Activated CD4-positive, alpha-beta T cell treated with anti-CD3 and anti-CD28 coated beads, Interleukin-2, amount 50 U/mL, for 1 hour (primary cell): ENCODE measurements at regions not wholly inside any gene's neighbourhood (a gene's known extent, or its start where the extent isn't known, plus 50 kb on each side); places are given as distances from the start of the nearest gene placed in this dataset.

Experiments
- DNase-seq: peaks from one replicate; pipeline ENCODE4 v3.0.0-alpha.2; 2020

DNA sequence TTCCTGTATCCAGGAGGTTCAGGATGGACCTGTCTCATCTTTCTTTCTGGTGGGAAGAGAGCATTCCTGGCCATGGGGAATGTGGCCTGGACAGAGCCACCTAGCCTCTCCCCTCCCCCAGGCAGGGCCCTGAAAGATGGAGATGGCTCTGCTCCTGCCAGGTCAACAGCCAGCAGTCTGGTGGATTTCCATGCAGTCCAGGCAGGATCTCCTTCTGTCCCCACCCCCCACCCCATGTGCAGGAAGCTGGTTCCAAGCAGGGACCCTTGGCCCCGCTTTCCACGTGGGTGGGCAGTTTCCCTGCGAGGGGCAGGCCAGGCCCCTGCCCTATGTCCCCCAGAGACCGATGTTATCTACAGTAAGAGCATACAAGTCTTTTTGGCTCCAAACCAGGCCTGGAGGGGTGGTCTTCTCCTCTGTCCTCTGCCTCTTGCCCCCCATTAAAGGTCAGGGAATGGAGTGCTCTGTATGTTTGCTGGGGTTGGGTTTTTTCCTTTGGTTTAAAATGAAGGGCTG is 240.5 kb downstream of the SEC14L1 start:
- DNase-seq, result no peak

DNA sequence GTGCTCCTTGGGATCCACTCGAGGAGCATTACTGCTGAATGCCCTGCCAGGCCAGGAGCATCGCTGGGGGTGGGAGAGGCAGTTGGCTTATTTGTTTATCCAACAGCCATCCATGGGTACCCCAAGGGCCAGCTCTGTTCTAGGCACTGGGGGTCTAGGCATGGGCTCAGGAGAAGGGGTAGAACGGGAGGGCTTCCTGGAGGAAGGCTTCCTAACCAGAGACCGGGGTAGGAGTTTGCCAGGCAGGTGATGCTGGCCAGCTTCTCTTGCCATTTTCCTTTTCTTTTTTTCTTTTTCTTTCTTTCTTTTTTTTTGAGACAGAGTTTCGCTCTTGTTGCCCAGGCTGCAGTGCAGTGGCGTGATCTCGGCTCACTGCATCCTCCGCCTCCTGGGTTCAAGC is 241.0 kb downstream of the SEC14L1 start:
- no peak for DNase-seq

- peak; percentile 37 for DNase-seq
Observed at GRCh38 chr17:77382356-77382911, 241.7 kb downstream of the SEC14L1 start.

DNA sequence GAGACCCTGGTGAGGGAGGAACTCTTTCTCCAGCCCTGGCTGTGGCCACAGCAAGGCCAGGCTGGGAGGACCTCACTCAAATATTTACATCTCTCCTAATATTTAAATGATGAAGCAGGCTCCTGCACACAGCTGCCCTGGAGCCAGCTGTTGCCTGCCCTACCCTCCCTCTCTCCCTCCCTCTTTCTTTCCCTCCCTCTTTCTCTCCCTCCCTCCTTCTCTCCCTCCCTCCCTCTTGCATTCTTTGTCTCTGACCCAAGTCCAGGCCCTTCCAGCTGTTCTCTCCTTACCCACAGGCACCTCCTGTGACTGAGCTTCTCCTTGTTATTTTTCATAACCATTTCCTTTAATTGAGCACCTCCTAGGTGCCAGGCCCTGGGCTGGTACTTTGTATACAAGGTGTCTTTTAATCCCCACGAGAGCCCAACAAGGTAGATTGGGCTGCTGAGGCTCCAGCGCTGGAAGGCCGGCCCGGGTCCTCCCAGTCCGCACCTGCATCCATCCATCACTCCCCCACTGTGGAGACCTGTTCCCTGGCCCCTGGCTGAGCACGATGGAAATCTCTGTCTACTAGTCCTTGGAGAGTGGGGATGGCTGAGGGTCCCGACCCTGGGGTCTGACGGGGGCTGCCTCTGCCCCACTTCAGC is 242.3 kb downstream of the SEC14L1 start:
- no peak for DNase-seq

DNA sequence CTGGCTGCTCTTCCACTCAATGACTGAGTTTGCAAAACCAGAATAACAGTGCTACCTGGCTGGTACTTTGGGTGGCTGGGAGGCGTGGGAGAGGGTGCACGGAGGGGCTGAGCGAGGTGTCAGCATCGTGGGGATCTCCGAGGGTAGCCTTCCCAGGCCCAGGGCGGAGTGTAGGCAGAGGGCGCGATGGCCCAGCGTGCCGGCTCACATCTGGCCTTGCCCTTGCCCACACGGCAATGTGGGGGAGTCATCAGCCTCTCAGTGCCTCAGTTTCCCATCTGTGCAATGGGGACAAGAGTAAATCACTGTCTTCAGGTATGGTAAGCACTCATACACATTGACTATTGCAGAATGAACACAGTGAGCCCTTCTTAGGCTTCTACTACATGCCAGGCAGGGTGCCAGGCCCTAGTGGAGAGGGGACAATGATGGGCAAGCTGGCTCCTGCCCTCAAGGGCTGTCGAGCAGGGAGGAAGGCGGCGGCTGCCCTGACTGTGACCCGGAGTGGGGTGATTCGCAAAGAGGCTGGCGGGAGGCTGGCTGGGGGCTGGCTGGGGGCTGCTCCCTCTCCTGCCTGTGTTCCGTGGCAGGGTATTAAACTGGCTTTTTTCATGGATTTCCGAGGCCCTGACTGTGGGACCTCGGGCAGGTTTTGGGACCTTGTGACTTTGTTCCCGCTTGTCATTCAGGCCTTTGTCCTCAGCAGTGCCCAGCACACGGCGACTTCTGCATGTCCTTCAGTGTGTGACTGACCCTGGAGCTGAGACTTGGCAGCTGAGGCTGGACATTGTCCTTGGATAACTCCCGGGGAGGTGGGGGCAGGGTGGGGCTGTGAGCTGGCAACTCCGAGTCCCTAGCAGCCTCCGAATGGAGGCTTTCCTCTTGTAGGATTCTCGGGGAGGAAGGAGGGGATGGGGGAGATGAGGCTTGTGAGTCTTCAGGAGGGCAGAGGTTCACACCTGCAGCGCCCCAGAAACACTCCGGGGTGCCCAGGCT is 243.1 kb downstream of the SEC14L1 start:
- DNase-seq, result no peak

DNA sequence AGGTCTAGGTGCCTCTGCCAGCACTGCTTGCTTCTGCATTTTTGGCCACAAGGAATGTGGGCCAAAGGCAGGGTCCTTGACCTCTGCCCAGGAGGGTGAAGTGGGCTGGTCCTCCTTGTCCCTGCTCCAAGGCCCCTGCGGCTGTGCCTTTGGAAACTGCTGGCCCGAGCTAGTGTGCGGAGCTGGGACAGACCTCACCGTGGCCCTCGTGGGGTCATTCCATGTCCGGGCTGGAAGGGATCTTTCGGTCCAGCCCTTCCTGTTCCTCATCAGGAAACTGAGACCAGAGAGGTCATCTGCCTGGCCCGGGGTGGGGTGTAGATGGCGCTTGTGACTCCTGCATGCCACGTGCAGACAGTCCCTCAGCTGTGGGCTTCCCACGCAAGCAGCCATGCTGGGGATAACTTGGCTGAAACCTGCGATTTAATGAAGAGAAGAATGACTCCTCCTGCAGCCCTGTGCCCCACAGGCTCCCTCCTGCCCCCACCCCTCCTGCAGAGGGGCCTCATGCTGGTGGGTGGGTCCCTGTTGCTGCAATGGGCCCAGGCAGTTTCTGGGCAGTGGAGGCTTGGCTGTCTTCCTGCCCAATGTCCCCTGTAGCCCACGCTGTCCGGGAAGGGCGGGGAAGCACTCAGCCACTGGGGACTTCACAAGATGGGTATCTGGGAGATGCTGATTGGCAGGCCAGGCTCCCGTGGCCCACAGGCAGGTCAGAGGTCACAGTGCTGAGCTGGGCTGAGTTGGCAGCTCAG is 245.2 kb downstream of the SEC14L1 start:
- no peak for DNase-seq

DNA sequence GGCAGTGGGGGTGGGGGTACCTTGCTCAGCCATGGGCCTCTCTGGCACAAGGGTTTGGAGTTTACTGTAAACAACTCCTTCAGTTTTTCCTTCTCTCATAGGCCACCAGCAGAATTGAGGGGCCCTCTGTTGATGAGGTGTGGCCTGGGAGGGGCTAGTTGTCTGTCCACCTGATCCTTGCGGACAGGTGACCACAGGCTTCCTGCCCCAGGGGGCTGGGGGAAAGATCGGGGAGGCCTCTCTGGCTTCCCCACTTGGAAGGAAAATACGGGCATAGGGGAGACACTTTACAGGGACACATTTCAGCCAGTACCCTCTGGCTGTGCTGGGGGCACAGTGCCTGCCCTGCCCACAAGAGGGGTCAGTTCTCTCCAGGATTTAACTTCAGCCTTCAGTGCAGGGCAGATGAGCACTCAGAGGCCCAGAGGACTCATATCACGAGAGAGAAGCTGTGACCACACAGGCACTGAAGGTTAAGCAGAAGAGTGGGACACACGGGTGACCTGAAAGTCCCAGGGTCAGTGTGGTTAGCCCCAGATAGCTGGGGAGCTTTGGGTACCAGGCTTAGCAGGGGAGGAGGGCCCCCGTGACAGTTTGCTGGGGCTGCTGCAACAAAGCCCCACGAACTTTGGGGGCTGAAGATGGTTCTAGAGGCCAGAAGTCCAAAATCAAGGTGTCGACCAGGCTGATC is 245.9 kb downstream of the SEC14L1 start:
- no peak for DNase-seq

GRCh38 chr17:77387891-77388290 is 247.1 kb downstream of the SEC14L1 start:
- DNase-seq, result no peak

GRCh38 chr17:77388384-77389306 is 247.9 kb downstream of the SEC14L1 start:
- no peak for DNase-seq

DNA sequence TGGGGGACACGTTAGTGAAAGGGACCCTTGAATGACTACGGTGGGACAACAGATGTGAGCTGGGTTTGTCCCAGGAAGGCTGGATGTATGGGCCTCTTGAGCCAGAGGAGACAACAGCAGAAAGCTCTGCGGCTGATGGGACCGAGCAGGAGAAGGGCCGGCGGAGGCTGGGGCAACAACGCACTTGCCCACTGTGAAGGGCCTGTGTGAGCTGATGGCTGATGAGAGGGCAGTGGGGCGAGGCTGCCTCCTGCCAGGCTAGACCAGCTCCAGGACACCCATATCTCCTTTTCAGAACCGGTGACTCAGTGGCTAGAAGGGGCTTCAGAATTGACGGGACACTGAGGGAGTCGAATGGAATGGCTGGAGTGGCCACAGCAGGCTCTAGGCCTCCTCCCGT is 250.1 kb downstream of the SEC14L1 start:
- no peak for DNase-seq

DNA sequence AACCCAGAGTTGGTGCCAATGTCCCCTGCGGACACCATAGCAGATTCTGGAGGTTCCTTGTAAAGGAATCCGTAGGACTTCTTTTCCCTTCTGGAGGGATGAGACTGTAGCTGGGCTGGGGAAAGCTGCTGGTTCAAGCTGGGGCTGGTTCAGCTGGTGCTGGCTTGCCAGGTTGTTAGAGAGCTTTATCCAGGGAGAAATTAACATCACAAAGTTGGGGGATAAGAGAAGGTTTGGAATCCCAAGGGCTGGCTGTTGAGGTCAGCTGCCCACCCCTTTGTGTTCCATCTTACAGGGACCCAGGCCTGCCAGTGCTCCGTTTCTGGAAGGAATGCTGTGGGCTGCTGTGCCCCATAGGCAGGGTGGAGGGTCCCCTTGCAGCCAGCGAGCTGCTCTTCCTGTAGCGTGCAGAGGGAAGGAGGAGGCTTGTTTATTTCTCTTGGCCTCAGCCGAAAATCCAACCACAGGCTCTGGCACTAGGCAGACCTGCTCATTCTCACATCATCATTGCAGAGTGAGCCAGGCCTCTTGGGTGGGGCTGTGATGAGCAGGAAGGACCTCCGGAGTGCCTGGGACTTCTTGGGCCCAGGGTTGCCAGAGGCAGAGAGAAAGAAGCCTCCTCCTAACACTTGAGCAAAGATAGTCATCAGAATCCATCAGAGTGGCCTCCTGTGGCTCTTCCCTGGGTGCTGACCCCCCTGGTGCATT is 251.1 kb downstream of the SEC14L1 start:
- no peak for DNase-seq

GRCh38 chr17:77392376-77393273 is 251.9 kb downstream of the SEC14L1 start:
- DNase-seq, result no peak

GRCh38 chr17:77393274-77393600 is 252.5 kb downstream of the SEC14L1 start:
- DNase-seq, result no peak

DNA sequence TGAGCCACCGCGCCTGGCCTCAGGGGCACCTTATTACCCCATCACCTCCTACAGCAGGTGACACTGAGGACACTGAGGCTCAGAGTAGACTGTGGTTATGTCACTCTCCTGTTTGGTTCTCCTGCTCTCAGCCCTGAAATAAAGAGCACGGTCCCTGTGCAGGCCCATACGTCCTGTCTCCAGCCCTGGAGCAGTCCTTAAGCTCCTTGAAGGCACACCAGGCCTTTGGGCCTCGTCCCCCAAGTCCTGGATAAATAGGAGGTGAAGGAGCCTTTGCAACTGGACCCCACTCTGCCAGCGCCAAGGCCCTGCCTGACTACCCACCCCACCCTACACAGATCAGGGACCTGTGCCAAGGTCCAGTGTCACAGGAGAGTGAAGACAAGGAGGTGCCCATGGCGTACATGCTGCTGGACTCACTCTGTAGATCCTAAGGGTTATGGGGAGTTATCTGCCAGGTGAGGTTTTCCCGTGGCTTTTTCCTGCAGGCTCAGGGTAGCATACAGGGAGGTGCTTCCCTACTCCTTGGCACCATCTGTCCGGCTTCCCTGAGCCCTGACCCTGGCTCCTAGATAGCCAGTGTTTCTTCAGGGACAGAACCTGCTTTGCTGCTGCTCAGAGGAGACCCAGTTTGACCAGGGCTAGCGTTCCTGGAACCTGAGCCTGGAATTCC is 253.2 kb downstream of the SEC14L1 start:
- no peak for DNase-seq

DNA sequence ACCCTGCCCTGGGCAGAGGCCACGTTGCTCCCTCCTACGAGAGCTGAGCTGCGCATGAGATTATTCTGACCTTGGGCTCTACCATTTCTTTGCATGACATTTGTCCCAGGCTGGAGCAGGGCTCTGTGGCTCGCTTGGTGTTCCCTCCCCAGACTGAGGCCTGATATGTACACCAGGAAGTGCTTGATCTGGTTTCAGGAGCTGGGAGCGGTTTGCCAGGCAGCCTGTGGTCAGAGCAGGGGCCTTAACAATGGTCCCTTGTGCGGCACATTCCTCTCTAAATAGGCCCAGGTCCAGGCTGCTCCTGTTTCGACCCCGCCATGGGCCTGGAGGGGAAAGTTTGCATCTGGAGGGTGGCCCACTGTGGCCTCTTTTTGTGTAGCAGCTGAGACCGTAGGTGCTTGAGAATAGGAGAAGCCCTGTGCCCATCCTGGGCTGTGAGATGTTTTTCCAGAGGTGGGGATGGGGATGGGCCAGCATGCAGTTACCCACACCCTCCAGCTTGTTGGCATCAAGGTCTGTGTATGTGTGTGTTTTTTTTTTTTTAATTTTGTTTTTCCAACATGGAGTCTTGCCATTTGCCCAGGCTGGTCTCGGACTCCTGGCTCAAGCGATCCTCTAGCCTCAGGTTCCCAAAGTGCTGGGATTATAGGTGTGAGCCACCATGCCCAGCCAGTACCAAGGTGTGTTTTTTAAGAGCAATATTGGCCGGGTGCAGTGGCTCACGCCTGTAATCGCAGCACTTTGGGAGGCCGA is 253.9 kb downstream of the SEC14L1 start:
- no peak for DNase-seq

DNA sequence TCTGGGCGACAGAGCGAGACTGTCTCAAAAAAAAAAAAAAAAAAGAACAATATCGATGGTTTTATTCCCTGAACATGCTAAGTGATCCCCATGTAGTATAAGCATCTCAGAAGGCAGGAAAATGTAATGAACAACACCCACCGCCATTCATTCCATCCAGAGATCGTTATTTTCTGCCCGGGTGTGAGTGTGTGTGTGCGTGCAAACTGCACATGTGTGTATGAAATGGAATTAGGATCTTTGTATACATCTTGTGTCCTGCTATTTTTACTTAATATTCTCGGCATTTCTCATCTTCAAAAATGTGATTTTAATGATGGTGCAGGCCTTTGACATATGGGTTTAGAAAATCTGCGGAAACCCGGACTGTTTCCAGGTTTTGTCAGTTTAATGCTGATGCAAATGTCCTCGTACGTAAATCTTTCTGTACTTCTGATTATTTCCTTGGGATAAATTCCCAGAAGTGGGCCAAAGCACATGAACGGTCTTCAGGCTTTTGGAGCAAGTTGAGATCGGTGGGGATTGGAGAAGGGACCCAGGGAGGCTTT is 254.8 kb downstream of the SEC14L1 start:
- DNase-seq, result no peak

DNA sequence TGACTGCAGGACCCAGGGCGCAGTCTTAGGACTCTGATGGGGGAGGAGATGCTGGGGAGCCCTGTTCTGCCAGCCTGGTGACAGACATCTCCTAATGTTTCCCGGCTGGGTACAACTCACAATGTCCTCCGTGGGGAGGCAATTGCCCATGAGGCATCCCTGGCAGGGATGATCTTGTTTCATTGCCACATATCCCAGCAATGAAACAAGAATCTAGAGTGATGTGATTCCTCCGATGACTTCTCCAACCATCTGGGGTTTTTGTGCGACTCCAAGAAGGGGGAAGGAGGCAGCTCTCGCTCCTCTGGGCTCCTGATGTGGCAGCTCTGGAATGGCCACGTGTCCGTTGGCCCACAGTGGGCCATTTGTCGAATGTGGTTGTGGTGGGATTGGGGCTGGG is 255.8 kb downstream of the SEC14L1 start:
- DNase-seq, result no peak

GRCh38 chr17:77398274-77398673 is 257.5 kb downstream of the SEC14L1 start:
- no peak for DNase-seq
